ENCODE measurements at regions not wholly inside any gene's neighbourhood (a gene's known extent, or its start where the extent isn't known, plus 50 kb on each side); places are given as distances from the start of the nearest gene placed in this dataset.

- TF ChIP-seq CTCF (tag by site-specific recombination; IDR thresholded peaks at IDR 0.05) (no peak), ZNF600 (tag by site-specific recombination; IDR thresholded peaks at IDR 0.05) (no peak), ZNF350 (tag by site-specific recombination; IDR thresholded peaks at IDR 0.05) (no peak), TSHZ1 (tag by site-specific recombination; IDR thresholded peaks at IDR 0.05; ENCODE audit: borderline replicate concordance) (no peak), ZNF155 (tag by site-specific recombination; IDR thresholded peaks at IDR 0.05) (no peak), EGR2 (tag by site-specific recombination; IDR thresholded peaks at IDR 0.05; ENCODE audit: low read depth) (no peak), ZNF274 (IDR thresholded peaks at IDR 0.05; ENCODE audit: low read length) (no peak), ZNF274 (tag by site-specific recombination; IDR thresholded peaks at IDR 0.05; ENCODE audit: borderline replicate concordance) (no peak), ZNF211 (tag by site-specific recombination; IDR thresholded peaks at IDR 0.05; ENCODE audit: low read depth) (no peak), ZNF423 (tag by site-specific recombination; IDR thresholded peaks at IDR 0.05) (no peak), ZNF146 (tag by site-specific recombination; IDR thresholded peaks at IDR 0.05) (no peak), GLIS1 (tag by site-specific recombination; IDR thresholded peaks at IDR 0.05) (no peak), ZNF114 (tag by site-specific recombination; IDR thresholded peaks at IDR 0.05) (no peak)
- TF ChIP-seq, protein P1, sequence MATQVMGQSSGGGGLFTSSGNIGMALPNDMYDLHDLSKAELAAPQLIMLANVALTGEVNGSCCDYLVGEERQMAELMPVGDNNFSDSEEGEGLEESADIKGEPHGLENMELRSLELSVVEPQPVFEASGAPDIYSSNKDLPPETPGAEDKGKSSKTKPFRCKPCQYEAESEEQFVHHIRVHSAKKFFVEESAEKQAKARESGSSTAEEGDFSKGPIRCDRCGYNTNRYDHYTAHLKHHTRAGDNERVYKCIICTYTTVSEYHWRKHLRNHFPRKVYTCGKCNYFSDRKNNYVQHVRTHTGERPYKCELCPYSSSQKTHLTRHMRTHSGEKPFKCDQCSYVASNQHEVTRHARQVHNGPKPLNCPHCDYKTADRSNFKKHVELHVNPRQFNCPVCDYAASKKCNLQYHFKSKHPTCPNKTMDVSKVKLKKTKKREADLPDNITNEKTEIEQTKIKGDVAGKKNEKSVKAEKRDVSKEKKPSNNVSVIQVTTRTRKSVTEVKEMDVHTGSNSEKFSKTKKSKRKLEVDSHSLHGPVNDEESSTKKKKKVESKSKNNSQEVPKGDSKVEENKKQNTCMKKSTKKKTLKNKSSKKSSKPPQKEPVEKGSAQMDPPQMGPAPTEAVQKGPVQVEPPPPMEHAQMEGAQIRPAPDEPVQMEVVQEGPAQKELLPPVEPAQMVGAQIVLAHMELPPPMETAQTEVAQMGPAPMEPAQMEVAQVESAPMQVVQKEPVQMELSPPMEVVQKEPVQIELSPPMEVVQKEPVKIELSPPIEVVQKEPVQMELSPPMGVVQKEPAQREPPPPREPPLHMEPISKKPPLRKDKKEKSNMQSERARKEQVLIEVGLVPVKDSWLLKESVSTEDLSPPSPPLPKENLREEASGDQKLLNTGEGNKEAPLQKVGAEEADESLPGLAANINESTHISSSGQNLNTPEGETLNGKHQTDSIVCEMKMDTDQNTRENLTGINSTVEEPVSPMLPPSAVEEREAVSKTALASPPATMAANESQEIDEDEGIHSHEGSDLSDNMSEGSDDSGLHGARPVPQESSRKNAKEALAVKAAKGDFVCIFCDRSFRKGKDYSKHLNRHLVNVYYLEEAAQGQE (tag by site-specific recombination; IDR thresholded peaks at IDR 0.05), result no peak
These were observed 129.3 kb downstream of the KCNRG start for GRCh38 chr13:50144246-50145160.

All from HEK293 (cell line).